OCI-LY3 (cell line): ENCODE measurements at regions not wholly inside any gene's neighbourhood (a gene's known extent, or its start where the extent isn't known, plus 50 kb on each side); places are given as distances from the start of the nearest gene placed in this dataset.

Source experiments
- H2AFZ ChIP-seq: fragments of 200-600, 300-600 bp; shearing (Covaris generic); 2 replicates; pipeline ENCODE4 v1.6.0; 2014; ENCODE audit warnings: antibody characterized with exemption, low read depth, low read length
- H3K27ac ChIP-seq: fragments of 200-600, 300-600 bp; sonication (generic); 2 replicates; pipeline ENCODE4 v1.5.1; 2014; ENCODE audit warnings: mild to moderate bottlenecking, low read length, moderate library complexity, mixed read lengths
- H3K27me3 ChIP-seq: fragments of 200-600, 300-600 bp; sonication (generic); 2 replicates; pipeline ENCODE4 v1.6.1; 2014; ENCODE audit warnings: low read depth, low read length, mixed read lengths
- H3K36me3 ChIP-seq: fragments of 200-600, 300-600 bp; sonication (generic); replicated peaks from 2 replicates; pipeline ENCODE3; 2014; ENCODE audit warnings: low read depth, low read length, mixed read lengths
- H3K4me1 ChIP-seq: fragments of 300-600, 200-600 bp; sonication (generic); 2 replicates; pipeline ENCODE4 v1.6.1; 2014; ENCODE audit warnings: low read length, mixed read lengths
- H3K4me2 ChIP-seq: fragments of 200-600, 300-600 bp; sonication (generic); 2 replicates; pipeline ENCODE4 v1.6.1; 2014; ENCODE audit warnings: low read length, mixed read lengths
- H3K4me3 ChIP-seq: fragments of 300-600, 200-600 bp; sonication (generic); 2 replicates; pipeline ENCODE4 v1.5.1; 2014; ENCODE audit warnings: antibody characterized with exemption, mild to moderate bottlenecking, low read length, moderate library complexity
- H3K79me2 ChIP-seq: fragments of 300-600, 200-600 bp; shearing (Covaris generic); 2 replicates; pipeline ENCODE4 v1.6.1; 2014; ENCODE audit warnings: mild to moderate bottlenecking, low read length, mixed read lengths
- H3K9ac ChIP-seq: fragments of 300-600, 200-600 bp; shearing (Covaris generic); 2 replicates; pipeline ENCODE4 v1.6.0; 2014; ENCODE audit warnings: mild to moderate bottlenecking, low read length, moderate library complexity
- H3K9me3 ChIP-seq: fragments of 200-600, 300-600 bp; shearing (Covaris generic); 2 replicates; pipeline ENCODE4 v1.6.1; 2014; ENCODE audit warnings: low read length, mixed read lengths; ENCODE audit not compliant: insufficient read depth
- H4K20me1 ChIP-seq: fragments of 200-600, 300-600 bp; sonication (generic); 2 replicates; pipeline ENCODE4 v1.6.1; 2016; ENCODE audit warnings: low read length, mixed read lengths; ENCODE audit not compliant: insufficient read depth
- EZH2phosphoT487 ChIP-seq: fragments of 200-600 bp; shearing (Covaris generic); IDR thresholded peaks from 2 replicates; pipeline ENCODE4 v1.6.1; 2018; ENCODE audit warnings: antibody characterized with exemption, mixed run types, low read depth
- TF ChIP-seq, protein P1 (sequence below): fragments of 200-600, 300-600 bp; sonication (generic); IDR thresholded peaks from 2 replicates; pipeline ENCODE4 v1.5.1; 2014; ENCODE audit warnings: antibody characterized with exemption, low read length, low read depth

DNA sequence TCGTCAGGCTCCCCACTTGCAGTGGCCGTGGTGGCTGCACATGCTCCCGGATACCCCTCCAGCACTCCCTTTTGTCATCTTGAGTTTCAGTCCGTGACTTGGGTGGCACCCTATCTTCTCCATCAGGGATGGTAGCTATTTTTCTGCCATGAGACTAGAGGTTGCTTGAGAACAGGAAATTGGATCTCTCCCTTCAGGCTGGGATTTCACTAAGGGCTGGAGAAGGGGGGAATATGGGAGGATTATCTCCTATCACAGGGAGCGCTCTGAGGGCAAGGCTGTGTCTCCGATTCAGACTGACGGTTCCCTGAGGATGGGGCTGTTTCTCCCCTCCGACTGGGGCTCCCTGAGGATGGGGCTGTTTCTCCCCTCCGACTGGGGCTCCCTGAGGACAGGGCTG is 123.1 kb downstream of the MRPL14 start:
- H3K4me2 ChIP-seq, result no peak overlapping the region
- peaks cover 20% of the 10 kb centered on the region for H3K79me2 ChIP-seq
- TF ChIP-seq, protein P1, sequence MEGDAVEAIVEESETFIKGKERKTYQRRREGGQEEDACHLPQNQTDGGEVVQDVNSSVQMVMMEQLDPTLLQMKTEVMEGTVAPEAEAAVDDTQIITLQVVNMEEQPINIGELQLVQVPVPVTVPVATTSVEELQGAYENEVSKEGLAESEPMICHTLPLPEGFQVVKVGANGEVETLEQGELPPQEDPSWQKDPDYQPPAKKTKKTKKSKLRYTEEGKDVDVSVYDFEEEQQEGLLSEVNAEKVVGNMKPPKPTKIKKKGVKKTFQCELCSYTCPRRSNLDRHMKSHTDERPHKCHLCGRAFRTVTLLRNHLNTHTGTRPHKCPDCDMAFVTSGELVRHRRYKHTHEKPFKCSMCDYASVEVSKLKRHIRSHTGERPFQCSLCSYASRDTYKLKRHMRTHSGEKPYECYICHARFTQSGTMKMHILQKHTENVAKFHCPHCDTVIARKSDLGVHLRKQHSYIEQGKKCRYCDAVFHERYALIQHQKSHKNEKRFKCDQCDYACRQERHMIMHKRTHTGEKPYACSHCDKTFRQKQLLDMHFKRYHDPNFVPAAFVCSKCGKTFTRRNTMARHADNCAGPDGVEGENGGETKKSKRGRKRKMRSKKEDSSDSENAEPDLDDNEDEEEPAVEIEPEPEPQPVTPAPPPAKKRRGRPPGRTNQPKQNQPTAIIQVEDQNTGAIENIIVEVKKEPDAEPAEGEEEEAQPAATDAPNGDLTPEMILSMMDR, result no peak
- TF ChIP-seq EZH2phosphoT487, result no peak

DNA sequence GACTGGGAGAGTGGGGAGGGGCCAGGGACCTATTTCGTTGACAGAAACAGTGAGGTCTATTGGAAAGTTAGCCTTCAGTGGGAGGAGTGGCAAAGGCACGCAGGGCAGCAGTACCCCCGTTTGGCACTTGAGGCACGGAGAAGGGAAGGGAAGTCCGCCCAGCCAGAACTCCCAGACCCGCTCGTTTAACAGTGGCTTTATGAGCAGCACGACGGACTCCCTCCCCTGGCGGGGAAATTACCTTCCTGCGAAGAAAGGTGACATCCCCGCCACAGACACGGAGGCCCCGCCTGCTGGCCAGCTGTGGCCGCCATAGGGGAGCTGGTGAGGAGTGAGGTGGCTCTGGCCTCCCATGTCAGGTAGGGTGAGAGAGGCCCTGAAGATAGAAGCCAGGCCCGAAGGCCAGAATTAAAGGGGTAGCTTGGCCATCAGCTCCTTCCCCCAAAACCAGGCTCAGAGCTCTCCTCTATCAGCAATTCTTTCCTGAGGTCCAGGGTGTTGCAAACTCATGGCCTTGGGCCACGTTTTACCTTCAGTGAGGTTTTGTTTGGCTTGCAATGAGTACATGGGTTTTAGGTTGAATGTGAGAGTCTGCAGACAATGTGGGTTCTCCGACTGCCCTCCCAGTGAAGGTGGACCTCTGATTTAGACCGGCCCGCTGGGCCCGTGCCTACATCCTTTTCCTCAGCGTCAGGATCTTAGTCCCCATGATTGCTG is 123.7 kb downstream of the MRPL14 start:
- Histone ChIP-seq H2AFZ (no peak overlapping the region), H3K27me3 (no peaks in the 10 kb centered on the region), H3K9ac (no peak overlapping the region), H3K79me2 (peaks cover 20% of the 10 kb centered on the region), H4K20me1 (peaks cover 46% of the 10 kb centered on the region), H3K9me3 (no peaks in the 10 kb centered on the region), H3K4me3 (no peak overlapping the region), H3K27ac (no peak overlapping the region), H3K4me1 (peaks cover 28% of the 10 kb centered on the region), H3K36me3 (peaks cover 31% of the 10 kb centered on the region), H3K4me2 (no peak overlapping the region)
- TF ChIP-seq, protein P1, result no peak
- TF ChIP-seq EZH2phosphoT487, result no peak

More for the DNA sequence above, 123.1 kb downstream of the MRPL14 start:
- Histone ChIP-seq H3K36me3 (peaks cover 31% of the 10 kb centered on the region), H2AFZ (no peak overlapping the region), H3K27ac (no peak overlapping the region), H3K9ac (no peak overlapping the region), H4K20me1 (peaks cover 46% of the 10 kb centered on the region), H3K4me1 (peaks cover 26% of the 10 kb centered on the region), H3K4me3 (no peak overlapping the region), H3K9me3 (no peaks in the 10 kb centered on the region), H3K27me3 (0 out of 2 replicates have a peak, but pooled peaks cover 5% of the 10 kb centered on the region)

DNA sequence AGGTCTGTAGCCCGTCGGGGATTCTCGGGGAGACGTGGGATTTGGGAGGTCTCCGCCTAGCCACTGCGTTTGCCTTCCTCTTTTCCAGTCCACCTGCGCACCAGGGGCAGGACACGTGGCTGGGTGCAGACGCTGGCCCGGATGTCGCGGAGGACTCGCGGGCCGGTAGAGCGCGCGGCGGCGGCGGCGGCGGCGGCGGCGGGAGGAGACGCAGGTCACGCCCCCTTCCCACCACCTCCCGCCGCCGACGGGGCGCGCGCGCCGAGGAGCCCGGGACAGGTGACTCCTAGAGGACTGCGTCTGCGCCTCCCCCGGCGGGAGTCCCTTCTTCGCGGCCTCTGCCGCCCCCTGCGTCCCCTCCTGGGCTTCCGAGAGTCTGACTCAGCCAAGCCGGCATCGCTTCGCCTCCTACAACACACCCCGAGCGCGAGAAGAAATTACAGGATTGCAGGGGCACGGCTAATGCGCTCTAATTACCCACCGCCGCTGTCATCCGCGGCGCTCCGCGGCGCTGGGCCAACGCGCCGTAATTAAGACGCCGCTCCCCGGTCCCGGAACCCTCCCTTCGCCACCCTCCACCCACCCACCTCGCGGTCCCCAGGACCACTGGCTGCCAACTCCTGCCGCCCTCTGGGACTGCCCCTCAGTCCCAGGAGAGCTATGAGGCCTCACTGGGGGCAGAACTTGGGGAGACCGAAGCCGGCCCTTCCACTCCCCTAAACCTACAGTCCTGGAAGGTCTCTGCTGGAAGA is 124.5 kb downstream of the MRPL14 start:
- H3K36me3 ChIP-seq, result peaks cover 31% of the 10 kb centered on the region
- no peak for TF ChIP-seq EZH2phosphoT487
- TF ChIP-seq, protein P1, result no peak
- no peak overlapping the region for H3K4me2 ChIP-seq
- peaks cover 28% of the 10 kb centered on the region for H3K4me1 ChIP-seq
- no peaks in the 10 kb centered on the region for H3K9me3 ChIP-seq
- H3K27ac ChIP-seq, result no peak overlapping the region
- no peak overlapping the region for H3K4me3 ChIP-seq
- H3K79me2 ChIP-seq, result peaks cover 20% of the 10 kb centered on the region
- H3K27me3 ChIP-seq, result no peaks in the 10 kb centered on the region
- peaks cover 46% of the 10 kb centered on the region for H4K20me1 ChIP-seq
- no peak overlapping the region for H2AFZ ChIP-seq
- H3K9ac ChIP-seq, result no peak overlapping the region

DNA sequence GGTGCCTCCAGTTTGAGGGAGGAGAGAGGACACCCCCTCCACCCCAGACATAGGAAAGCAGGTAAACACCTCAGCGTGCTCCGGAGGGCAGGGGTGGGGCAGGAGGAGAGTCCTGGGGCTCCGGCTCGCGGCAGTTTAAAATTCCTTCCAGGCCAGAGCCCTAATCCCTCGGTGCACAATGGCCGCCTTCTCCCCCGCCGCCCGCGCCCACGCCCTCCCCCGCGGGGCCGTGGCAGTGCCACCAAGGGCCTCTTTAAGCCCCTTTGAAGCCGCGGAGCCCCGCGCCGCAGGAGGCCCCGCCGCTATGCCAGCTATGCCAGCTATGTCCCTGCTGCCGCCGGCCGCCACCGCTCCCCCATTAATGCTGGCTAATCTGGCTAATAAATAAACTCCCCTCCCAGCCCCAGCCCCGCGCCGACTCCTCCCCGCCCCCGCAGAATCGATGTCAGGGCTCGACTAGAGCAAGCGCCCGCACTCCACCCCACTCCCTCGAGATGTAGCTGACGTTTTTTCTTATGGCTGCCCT is 125.1 kb downstream of the MRPL14 start:
- Histone ChIP-seq H3K27me3 (no peaks in the 10 kb centered on the region), H3K27ac (peak overlapping the region; percentile 91; the same call in 1 of the 2 replicates), H2AFZ (no peak overlapping the region), H3K4me1 (peaks cover 28% of the 10 kb centered on the region), H3K4me2 (peak overlapping the region; percentile 98), H3K36me3 (peaks cover 31% of the 10 kb centered on the region), H3K9ac (peak overlapping the region; percentile 100), H3K9me3 (no peaks in the 10 kb centered on the region), H4K20me1 (peaks cover 46% of the 10 kb centered on the region), H3K79me2 (peaks cover 20% of the 10 kb centered on the region), H3K4me3 (peak overlapping the region; percentile 92)
- TF ChIP-seq EZH2phosphoT487, result no peak
- TF ChIP-seq, protein P1, result no peak
